PC-9 (cell line): ENCODE measurements at regions not wholly inside any gene's neighbourhood (a gene's known extent, or its start where the extent isn't known, plus 50 kb on each side); places are given as distances from the start of the nearest gene placed in this dataset.
"Not testable (repeated sequence)": the region's sequence is repeated elsewhere in the genome, so short reads cannot be mapped to it uniquely, and the experiment has no call there.

Source experiments
- BruUV-seq: library from RNA; stranded (reverse); fragments of 400-500 nt; replicated peaks from 2 replicates; lab custom pipeline; 2021; lab: Mats Ljungman, UMichigan
- CTCF ChIA-PET: fragments of 300-600 bp; sonication (Branson Sonifier 250); formaldehyde crosslinking; loops from one replicate; lab custom pipeline; 2022; ENCODE audit warnings: antibody characterized with exemption; lab: Charles Lee
- POLR2A ChIA-PET: fragments of 300-600 bp; sonication (Branson Sonifier 250); formaldehyde crosslinking; loops from one replicate; lab custom pipeline; 2022; ENCODE audit warnings: antibody characterized with exemption; ENCODE audit not compliant: unreplicated experiment; lab: Charles Lee
- DNase-seq, 2 experiments: peaks; one replicate each; pipeline versions ENCODE4 v3.0.0 to v3.0.0-alpha.2; 2015 to 2022; ENCODE audit warnings: mixed read lengths in 1 of 2
- H2AFZ ChIP-seq: fragments of 200-600 bp; sonication (generic); 2 replicates; pipeline ENCODE4 v1.8.1; 2017; ENCODE audit warnings: antibody characterized with exemption
- H3F3A ChIP-seq: fragments of 200-600 bp; sonication (generic); 2 replicates; pipeline ENCODE4 v1.8.1; 2017; ENCODE audit warnings: antibody characterized with exemption, mild to moderate bottlenecking, low read depth; ENCODE audit not compliant: insufficient read depth
- H3K27ac ChIP-seq: fragments of 200-600 bp; sonication (generic); 2 replicates; pipeline ENCODE4 v1.6.1; 2016; ENCODE audit warnings: mixed run types
- H3K27me3 ChIP-seq: fragments of 200-600 bp; sonication (generic); 2 replicates; pipeline ENCODE4 v1.6.1; 2016; ENCODE audit warnings: low read depth, mixed run types; ENCODE audit not compliant: insufficient read depth
- H3K36me3 ChIP-seq: fragments of 200-600 bp; sonication (generic); 2 replicates; pipeline ENCODE4 v1.6.1; 2016; ENCODE audit warnings: low read depth, mixed run types
- H3K4me1 ChIP-seq: fragments of 200-600 bp; sonication (generic); replicated peaks from 2 replicates; pipeline ENCODE4 v1.6.1; 2016; ENCODE audit warnings: mixed run types; ENCODE audit not compliant: insufficient read depth
- H3K4me2 ChIP-seq: fragments of 200-600 bp; sonication (generic); 2 replicates; pipeline ENCODE4 v1.6.1; 2017; ENCODE audit warnings: mixed run types
- H3K4me3 ChIP-seq: fragments of 200-600 bp; sonication (generic); 2 replicates; pipeline ENCODE4 v1.6.1; 2016; ENCODE audit warnings: mixed run types
- H3K79me2 ChIP-seq: fragments of 200-600 bp; sonication (generic); 2 replicates; pipeline ENCODE4 v1.6.1; 2017; ENCODE audit warnings: low read depth, mixed run types
- H3K9me2 ChIP-seq: fragments of 200-600 bp; sonication (generic); 2 replicates; pipeline ENCODE4 v1.8.1; 2017; ENCODE audit warnings: mild to moderate bottlenecking; ENCODE audit not compliant: insufficient read depth
- H3K9me3 ChIP-seq: fragments of 200-600 bp; sonication (generic); 2 replicates; pipeline ENCODE4 v1.8.1; 2016; ENCODE audit warnings: low read depth; ENCODE audit not compliant: insufficient read depth
- H4K20me1 ChIP-seq: fragments of 200-600 bp; sonication (generic); 2 replicates; pipeline ENCODE4 v1.8.1; 2017; ENCODE audit not compliant: insufficient read depth
- EZH2 ChIP-seq: fragments of 200-600 bp; sonication (generic); IDR thresholded peaks from 2 replicates; pipeline ENCODE4 v1.8.0; 2017; ENCODE audit warnings: antibody characterized with exemption, low read depth
- intact Hi-C: fragments of 100-400 bp; cut with micrococcal nuclease; formaldehyde crosslinking; loops from one replicate; pipeline ENCODE4 v1.10.0; 2022; ENCODE audit not compliant: unreplicated experiment
- TF ChIP-seq, protein P1 (sequence below): fragments of 200-600 bp; sonication (generic); conservative IDR thresholded peaks from 2 replicates; pipeline ENCODE4 v1.6.1; 2017; ENCODE audit warnings: mixed run types, antibody characterized with exemption, mild to moderate bottlenecking, moderate library complexity

DNA sequence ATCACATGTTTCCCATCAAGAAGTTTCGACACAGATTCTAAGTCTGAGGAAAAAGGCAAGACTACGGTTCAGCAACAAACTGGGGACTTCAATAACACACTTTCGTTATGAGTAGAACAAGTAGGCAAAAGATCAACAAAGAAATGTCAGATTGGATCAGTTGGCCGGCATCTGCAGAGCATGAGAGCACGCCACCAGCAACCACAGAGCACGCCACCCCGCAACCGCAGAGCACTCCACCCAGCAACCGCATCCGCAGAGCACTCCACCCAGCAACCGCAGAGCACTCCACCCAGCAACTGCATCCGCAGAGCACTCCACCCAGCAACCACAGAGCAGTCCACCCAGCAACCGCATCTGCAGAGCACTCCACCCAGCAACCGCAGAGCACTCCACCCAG, 89.7 kb upstream of the FAM20C start:
- ChIA-PET POLR2A (no interaction called here), CTCF (interaction anchor here (0.5 kb wide), 1 partner anchor 125 kb away, joined by 3 read pairs; no protein-coding TSS in a partner anchor)
- TF ChIP-seq, protein P1, sequence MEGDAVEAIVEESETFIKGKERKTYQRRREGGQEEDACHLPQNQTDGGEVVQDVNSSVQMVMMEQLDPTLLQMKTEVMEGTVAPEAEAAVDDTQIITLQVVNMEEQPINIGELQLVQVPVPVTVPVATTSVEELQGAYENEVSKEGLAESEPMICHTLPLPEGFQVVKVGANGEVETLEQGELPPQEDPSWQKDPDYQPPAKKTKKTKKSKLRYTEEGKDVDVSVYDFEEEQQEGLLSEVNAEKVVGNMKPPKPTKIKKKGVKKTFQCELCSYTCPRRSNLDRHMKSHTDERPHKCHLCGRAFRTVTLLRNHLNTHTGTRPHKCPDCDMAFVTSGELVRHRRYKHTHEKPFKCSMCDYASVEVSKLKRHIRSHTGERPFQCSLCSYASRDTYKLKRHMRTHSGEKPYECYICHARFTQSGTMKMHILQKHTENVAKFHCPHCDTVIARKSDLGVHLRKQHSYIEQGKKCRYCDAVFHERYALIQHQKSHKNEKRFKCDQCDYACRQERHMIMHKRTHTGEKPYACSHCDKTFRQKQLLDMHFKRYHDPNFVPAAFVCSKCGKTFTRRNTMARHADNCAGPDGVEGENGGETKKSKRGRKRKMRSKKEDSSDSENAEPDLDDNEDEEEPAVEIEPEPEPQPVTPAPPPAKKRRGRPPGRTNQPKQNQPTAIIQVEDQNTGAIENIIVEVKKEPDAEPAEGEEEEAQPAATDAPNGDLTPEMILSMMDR, result no peak

DNA sequence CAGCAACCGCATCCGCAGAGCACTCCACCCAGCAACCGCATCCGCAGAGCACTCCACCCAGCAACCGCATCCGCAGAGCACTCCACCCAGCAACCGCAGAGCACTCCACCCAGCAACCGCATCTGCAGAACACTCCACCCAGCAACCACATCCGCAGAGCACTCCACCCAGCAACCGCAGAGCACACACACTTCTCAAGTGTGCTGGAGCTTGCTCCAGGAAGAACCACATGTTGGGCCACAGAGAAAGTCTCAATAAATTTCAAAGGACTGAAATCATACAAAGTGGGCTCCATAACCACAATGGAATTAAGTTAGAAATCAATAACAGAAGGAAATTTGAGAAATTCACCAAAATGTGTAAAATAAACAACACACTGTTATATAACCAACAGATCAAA, 88.4 kb upstream of the FAM20C start:
- DNase-seq, CTCF ChIA-PET, H2AFZ ChIP-seq, H4K20me1 ChIP-seq, H3K9me3 ChIP-seq, H3K4me2 ChIP-seq, H3K36me3 ChIP-seq, BruUV-seq, H3K79me2 ChIP-seq, H3K27me3 ChIP-seq, H3K4me3 ChIP-seq, POLR2A ChIA-PET, H3K9me2 ChIP-seq, H3K27ac ChIP-seq: not testable (repeated sequence)
- Histone ChIP-seq H3K4me1 (peaks cover 33% of the 10 kb centered on the region), H3F3A (peaks cover 38% of the 10 kb centered on the region)
- intact Hi-C loops, result loop anchor here (5.0 kb wide), 1 partner anchor 38 kb away; no protein-coding TSS in a partner anchor

More for the DNA sequence above, 89.7 kb upstream of the FAM20C start:
- H3K79me2 ChIP-seq, result no peaks in the 10 kb centered on the region
- no peaks in the 10 kb centered on the region for H3K36me3 ChIP-seq
- no peak overlapping the region for H3K4me2 ChIP-seq
- peaks cover 10% of the 10 kb centered on the region; the same call in 1 of the 2 replicates for H3K9me3 ChIP-seq
- H3K27me3 ChIP-seq, result no peaks in the 10 kb centered on the region
- no TSS peak for BruUV-seq
- no peak overlapping the region for H2AFZ ChIP-seq
- H4K20me1 ChIP-seq, result no peaks in the 10 kb centered on the region
- no peak for DNase-seq
- intact Hi-C loops, result loop anchor here (5.0 kb wide), 1 partner anchor 40 kb away; no protein-coding TSS in a partner anchor
- no peaks in the 10 kb centered on the region for H3K9me2 ChIP-seq
- peaks cover 33% of the 10 kb centered on the region for H3F3A ChIP-seq
- H3K27ac ChIP-seq, result no peak overlapping the region
- no peak overlapping the region for H3K4me3 ChIP-seq
- H3K4me1 ChIP-seq, result peaks cover 33% of the 10 kb centered on the region

DNA sequence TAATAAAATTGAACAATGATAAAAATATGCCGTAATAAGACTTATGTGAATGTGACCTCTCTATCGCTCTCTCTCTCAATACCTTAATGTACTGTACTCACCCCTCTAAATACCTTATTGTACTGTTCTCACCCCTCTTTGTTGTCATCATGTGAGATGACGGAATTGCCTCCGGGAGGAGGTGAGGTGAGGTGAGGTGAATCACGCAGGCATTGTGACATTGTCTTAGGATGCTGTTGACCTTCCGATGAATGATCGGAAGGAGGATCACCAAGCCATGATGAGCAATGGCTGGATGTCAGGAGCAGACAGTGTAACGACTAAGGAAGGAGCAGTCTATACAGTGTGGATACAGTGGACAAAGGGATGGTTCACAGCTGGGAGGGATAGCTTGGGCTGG, 87.4 kb upstream of the FAM20C start:
- BruUV-seq, result no TSS peak
- H3K27me3 ChIP-seq, result no peaks in the 10 kb centered on the region
- H3K36me3 ChIP-seq, result no peaks in the 10 kb centered on the region

More for the DNA sequence above, 87.4 kb upstream of the FAM20C start:
- ChIA-PET POLR2A (no interaction called here), CTCF (no interaction called here)
- intact Hi-C loops, result no loop called here
- Histone ChIP-seq H3K4me3 (no peak overlapping the region), H3K79me2 (no peaks in the 10 kb centered on the region), H3K9me3 (no peaks in the 10 kb centered on the region), H4K20me1 (no peaks in the 10 kb centered on the region), H3K27ac (no peak overlapping the region), H3F3A (peaks cover 30% of the 10 kb centered on the region), H3K4me2 (no peak overlapping the region), H3K4me1 (peaks cover 25% of the 10 kb centered on the region), H3K9me2 (no peaks in the 10 kb centered on the region), H2AFZ (no peak overlapping the region)
- TF ChIP-seq, protein P1, result no peak
- no peak for TF ChIP-seq EZH2
- DNase-seq, result no peak
